H9 (cell line): ENCODE measurements at regions not wholly inside any gene's neighbourhood (a gene's known extent, or its start where the extent isn't known, plus 50 kb on each side); places are given as distances from the start of the nearest gene placed in this dataset.

ENCODE experiments used
- DNase-seq: peaks from one replicate; pipeline ENCODE4 v3.0.0-alpha.2; 2017
- H2AFZ ChIP-seq: one replicate; pipeline ENCODE4 v1.6.1; 2013; ENCODE audit warnings: mild to moderate bottlenecking, low read length, control low read depth, moderate library complexity
- H2AK5ac ChIP-seq: 2 replicates; pipeline ENCODE4 v1.6.1; 2013; ENCODE audit warnings: low read length, control low read depth, mixed read lengths; ENCODE audit not compliant: insufficient read length
- H2BK120ac ChIP-seq: one replicate; pipeline ENCODE4 v1.6.1; 2013; ENCODE audit warnings: low read depth, mild to moderate bottlenecking, low read length, control low read depth, inconsistent platforms; ENCODE audit not compliant: poor library complexity, severe bottlenecking
- H2BK12ac ChIP-seq: 2 replicates; pipeline ENCODE4 v1.6.1; 2013; ENCODE audit warnings: low read length, control low read depth, mixed read lengths, low read depth; ENCODE audit not compliant: insufficient read length
- H2BK15ac ChIP-seq: 2 replicates; pipeline ENCODE4 v1.6.1; 2013; ENCODE audit warnings: low read depth, low read length, control low read depth
- H2BK20ac ChIP-seq: one replicate; pipeline ENCODE4 v1.6.1; 2013; ENCODE audit warnings: low read depth, mild to moderate bottlenecking, low read length, control low read depth, inconsistent platforms; ENCODE audit not compliant: poor library complexity, severe bottlenecking
- H2BK5ac ChIP-seq: 2 replicates; pipeline ENCODE4 v1.6.1; 2013; ENCODE audit warnings: low read length, control low read depth, mixed read lengths; ENCODE audit not compliant: insufficient read length
- H3K14ac ChIP-seq: 2 replicates; pipeline ENCODE4 v1.6.1; 2013; ENCODE audit warnings: low read length, control low read depth; ENCODE audit not compliant: insufficient read depth
- H3K18ac ChIP-seq: 2 replicates; pipeline ENCODE4 v1.6.1; 2013; ENCODE audit warnings: low read depth, mild to moderate bottlenecking, mixed read lengths, low read length, control low read depth; ENCODE audit not compliant: insufficient read length
- H3K23ac ChIP-seq: 2 replicates; pipeline ENCODE4 v1.6.1; 2013; ENCODE audit warnings: low read length, control low read depth, mixed read lengths, low read depth; ENCODE audit not compliant: insufficient read length
- H3K23me2 ChIP-seq: 2 replicates; pipeline ENCODE4 v1.6.1; 2013; ENCODE audit warnings: low read depth, mild to moderate bottlenecking, mixed read lengths, low read length, control low read depth; ENCODE audit not compliant: insufficient read length, poor library complexity, severe bottlenecking
- H3K27ac ChIP-seq: 2 replicates; pipeline ENCODE4 v1.5.1; 2013; ENCODE audit warnings: low read length, control low read depth, mixed read lengths, low read depth; ENCODE audit not compliant: insufficient read length
- H3K27me3 ChIP-seq: 2 replicates; pipeline ENCODE4 v1.6.1; 2013; ENCODE audit warnings: low read length, control low read depth, inconsistent platforms; ENCODE audit not compliant: insufficient read depth
- H3K4ac ChIP-seq: 2 replicates; pipeline ENCODE4 v1.6.1; 2013; ENCODE audit warnings: low read depth, mild to moderate bottlenecking, control low read depth, inconsistent platforms, low read length, moderate library complexity
- H3K4me1 ChIP-seq: 2 replicates; pipeline ENCODE4 v1.6.1; 2013; ENCODE audit warnings: low read length, control low read depth, inconsistent platforms; ENCODE audit not compliant: insufficient read depth
- H3K4me2 ChIP-seq: 2 replicates; pipeline ENCODE4 v1.6.1; 2013; ENCODE audit warnings: low read length, control low read depth, mixed read lengths; ENCODE audit not compliant: insufficient read length, insufficient read depth
- H3K56ac ChIP-seq: 2 replicates; pipeline ENCODE4 v1.6.1; 2013; ENCODE audit warnings: low read depth, mild to moderate bottlenecking, mixed read lengths, low read length, control low read depth; ENCODE audit not compliant: insufficient read length
- H3K79me1 ChIP-seq: 2 replicates; pipeline ENCODE4 v1.6.1; 2013; ENCODE audit warnings: low read depth, mild to moderate bottlenecking, moderate library complexity, low read length, control low read depth, inconsistent platforms; ENCODE audit not compliant: insufficient read depth, poor library complexity, severe bottlenecking
- H3K79me2 ChIP-seq: 2 replicates; pipeline ENCODE4 v1.6.1; 2013; ENCODE audit warnings: low read length, control low read depth, inconsistent platforms; ENCODE audit not compliant: insufficient read depth
- H3K9ac ChIP-seq: 2 replicates; pipeline ENCODE4 v1.6.1; 2013; ENCODE audit warnings: low read length, control low read depth, mixed read lengths; ENCODE audit not compliant: insufficient read length; ENCODE audit errors: extremely low read depth
- H3K9me3 ChIP-seq: one replicate; pipeline ENCODE4 v1.6.1; 2013; ENCODE audit warnings: low read depth, low read length, inconsistent platforms; ENCODE audit not compliant: control insufficient read depth
- H3T11ph ChIP-seq: one replicate; pipeline ENCODE4 v1.6.1; 2013; ENCODE audit warnings: mild to moderate bottlenecking, low read length, control low read depth, inconsistent platforms
- H4K20me1 ChIP-seq: one replicate; pipeline ENCODE4 v1.6.1; 2013; ENCODE audit not compliant: control insufficient read depth, insufficient read length, insufficient read depth
- H4K5ac ChIP-seq: 2 replicates; pipeline ENCODE4 v1.6.1; 2013; ENCODE audit warnings: low read depth, mild to moderate bottlenecking, mixed read lengths, low read length, control low read depth; ENCODE audit not compliant: insufficient read length
- H4K8ac ChIP-seq: replicated peaks from 2 replicates; pipeline ENCODE4 v1.6.1; 2013; ENCODE audit warnings: low read length, control low read depth, mixed read lengths, low read depth; ENCODE audit not compliant: insufficient read length
- H4K91ac ChIP-seq: 2 replicates; pipeline ENCODE4 v1.6.1; 2013; ENCODE audit warnings: low read depth, mild to moderate bottlenecking, moderate library complexity, mixed read lengths, low read length, control low read depth; ENCODE audit not compliant: insufficient read length
- H3K27ac Mint-ChIP-seq, 3 experiments: 2 replicates in 2 of 3; 3 replicates in 1 of 3; pipeline ENCODE4 v1.8.0; 2020 to 2021; ENCODE audit warnings: mixed read lengths in 3 of 3, mild to moderate bottlenecking in 1 of 3, moderate library complexity in 1 of 3
- H3K27me3 Mint-ChIP-seq: 2 replicates; pipeline ENCODE4 v1.8.0; 2021; ENCODE audit warnings: low read depth, mild to moderate bottlenecking, moderate library complexity, mixed read lengths
- H3K36me3 Mint-ChIP-seq, 3 experiments: 2 replicates in 2 of 3; 3 replicates in 1 of 3; pipeline ENCODE4 v1.8.0; 2020 to 2021; ENCODE audit warnings: low read depth in 3 of 3, mixed read lengths in 3 of 3; ENCODE audit not compliant: insufficient read depth in 1 of 3
- H3K4me1 Mint-ChIP-seq, 2 experiments: 2 replicates each; pipeline ENCODE4 v1.8.0; 2020; ENCODE audit warnings: mixed read lengths in 2 of 2
- H3K4me3 Mint-ChIP-seq, 2 experiments: 2 replicates in 1 of 2; 3 replicates in 1 of 2; pipeline ENCODE4 v1.8.0; 2020 to 2021; ENCODE audit warnings: mild to moderate bottlenecking in 2 of 2, mixed read lengths in 2 of 2, moderate library complexity in 1 of 2
- H3K9me3 Mint-ChIP-seq, 2 experiments: 2 replicates in 1 of 2; 3 replicates in 1 of 2; pipeline ENCODE4 v1.8.0; 2020; ENCODE audit warnings: mild to moderate bottlenecking in 2 of 2, mixed read lengths in 2 of 2, moderate library complexity in 1 of 2
- WGBS: extraction: QIAGEN DNeasy Blood & Tissue Kit; methylation state at CpG from one replicate; pipeline ENCODE4 v1.1.7; 2013; ENCODE audit warnings: missing lambda C conversion rate, low lambda C conversion rate, mixed read lengths; ENCODE audit not compliant: insufficient read length; ENCODE audit errors: extremely low coverage; 5-methylcytosine and 5-hydroxymethylcytosine counted together
- TF ChIP-seq, protein P1 (sequence below): fragments of 200-600 bp; sonication (generic); conservative IDR thresholded peaks from 3 replicates; pipeline ENCODE4 v1.8.0; 2021; ENCODE audit warnings: antibody characterized with exemption, mild to moderate bottlenecking

DNA sequence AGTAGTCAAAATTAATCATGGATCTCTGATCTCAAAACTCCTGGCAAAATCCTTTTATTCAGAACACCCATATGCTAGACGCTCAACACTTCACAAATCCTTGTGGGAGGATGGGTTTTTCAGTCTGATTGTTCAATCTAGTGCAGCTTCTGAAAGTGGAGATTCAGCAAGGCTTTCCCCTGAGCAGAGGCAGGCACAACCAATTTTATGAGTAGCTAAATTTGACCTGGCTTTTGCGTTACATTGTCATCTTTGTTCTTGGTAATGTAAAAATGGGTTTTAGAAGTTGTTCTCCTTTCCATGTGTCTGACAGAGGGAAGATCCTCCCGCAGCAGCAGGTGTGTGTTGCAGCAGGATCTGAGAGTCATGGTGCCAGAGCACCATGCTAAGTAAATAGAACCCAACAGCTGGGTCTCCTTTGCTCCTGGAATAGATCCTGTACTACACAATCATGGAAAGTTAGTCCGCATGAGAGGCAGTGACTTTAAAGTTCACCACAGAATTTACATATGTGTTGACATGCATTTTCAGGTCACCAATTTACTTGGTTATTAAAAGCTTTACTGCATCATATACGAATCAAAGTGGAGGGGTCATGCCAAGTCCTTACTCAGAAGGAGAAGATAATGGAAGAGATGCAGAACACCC, 70.1 kb upstream of the MEF2C start:
- Mint-ChIP-seq H3K9me3 (no peaks in the 10 kb centered on the region), H3K27ac (no peak overlapping the region; a peak in 1 of 7 replicates), H3K27me3 (no peaks in the 10 kb centered on the region), H3K4me1 (peaks cover 33 to 38% of the 10 kb centered on the region in 2 experiments), H3K4me3 (no peak overlapping the region), H3K36me3 (no peaks in the 10 kb centered on the region)
- Histone ChIP-seq H2BK120ac (no peak overlapping the region), H3K9ac (no peak overlapping the region), H2AFZ (no peak overlapping the region), H2BK20ac (no peak overlapping the region), H3T11ph (no peak overlapping the region), H4K8ac (no peak overlapping the region), H2BK15ac (no peak overlapping the region), H2AK5ac (no peak overlapping the region), H3K14ac (no peak overlapping the region), H3K23me2 (no peaks in the 10 kb centered on the region), H3K56ac (no peak overlapping the region), H4K20me1 (no peaks in the 10 kb centered on the region), H3K27ac (no peak overlapping the region), H3K4ac (no peak overlapping the region), H3K4me1 (peaks cover 18% of the 10 kb centered on the region; the same call in 1 of the 2 replicates), H3K18ac (no peak overlapping the region), H3K27me3 (no peaks in the 10 kb centered on the region), H3K79me1 (no peaks in the 10 kb centered on the region), H4K91ac (no peak overlapping the region), H3K79me2 (no peaks in the 10 kb centered on the region), H4K5ac (no peak overlapping the region), H3K9me3 (no peaks in the 10 kb centered on the region), H2BK12ac (no peak overlapping the region), H3K4me2 (no peak overlapping the region), H2BK5ac (no peak overlapping the region), H3K23ac (no peak overlapping the region)
- no CpG with 5 or more reads among the region's 5 CpGs for WGBS
- TF ChIP-seq, protein P1, sequence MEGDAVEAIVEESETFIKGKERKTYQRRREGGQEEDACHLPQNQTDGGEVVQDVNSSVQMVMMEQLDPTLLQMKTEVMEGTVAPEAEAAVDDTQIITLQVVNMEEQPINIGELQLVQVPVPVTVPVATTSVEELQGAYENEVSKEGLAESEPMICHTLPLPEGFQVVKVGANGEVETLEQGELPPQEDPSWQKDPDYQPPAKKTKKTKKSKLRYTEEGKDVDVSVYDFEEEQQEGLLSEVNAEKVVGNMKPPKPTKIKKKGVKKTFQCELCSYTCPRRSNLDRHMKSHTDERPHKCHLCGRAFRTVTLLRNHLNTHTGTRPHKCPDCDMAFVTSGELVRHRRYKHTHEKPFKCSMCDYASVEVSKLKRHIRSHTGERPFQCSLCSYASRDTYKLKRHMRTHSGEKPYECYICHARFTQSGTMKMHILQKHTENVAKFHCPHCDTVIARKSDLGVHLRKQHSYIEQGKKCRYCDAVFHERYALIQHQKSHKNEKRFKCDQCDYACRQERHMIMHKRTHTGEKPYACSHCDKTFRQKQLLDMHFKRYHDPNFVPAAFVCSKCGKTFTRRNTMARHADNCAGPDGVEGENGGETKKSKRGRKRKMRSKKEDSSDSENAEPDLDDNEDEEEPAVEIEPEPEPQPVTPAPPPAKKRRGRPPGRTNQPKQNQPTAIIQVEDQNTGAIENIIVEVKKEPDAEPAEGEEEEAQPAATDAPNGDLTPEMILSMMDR: no peak
- no peak for DNase-seq
